Astrocyte (in vitro differentiated cells and primary cell): ENCODE measurements at regions not wholly inside any gene's neighbourhood (a gene's known extent, or its start where the extent isn't known, plus 50 kb on each side); places are given as distances from the start of the nearest gene placed in this dataset.

Experiments used
- DNase-seq: peaks from one replicate; pipeline ENCODE4 v3.0.0-alpha.2; 2010; ENCODE audit warnings: low read depth
- FAIRE-seq: peaks from 2 replicates; lab custom pipeline; 2011; peaks lifted over from hg19 to GRCh38; lab: Jason Lieb, UNC
- H2AFZ ChIP-seq: 2 replicates; pipeline ENCODE4 v1.6.0; 2012; ENCODE audit warnings: low read depth, low read length, inconsistent platforms
- H3K27ac ChIP-seq: 2 replicates; pipeline ENCODE4 v1.5.1; 2011; ENCODE audit warnings: low read depth, low read length, inconsistent platforms
- H3K27me3 ChIP-seq: 2 replicates; pipeline ENCODE4 v1.6.0; 2011; ENCODE audit warnings: low read length, inconsistent platforms; ENCODE audit not compliant: insufficient read depth
- H3K36me3 ChIP-seq: 2 replicates; pipeline ENCODE4 v1.5.1; 2011; ENCODE audit warnings: low read length, inconsistent platforms; ENCODE audit not compliant: insufficient read depth
- H3K4me1 ChIP-seq: 2 replicates; pipeline ENCODE4 v1.5.1; 2011; ENCODE audit warnings: low read length, inconsistent platforms; ENCODE audit not compliant: insufficient read depth
- H3K4me2 ChIP-seq: 2 replicates; pipeline ENCODE4 v1.6.0; 2012; ENCODE audit warnings: low read length, inconsistent platforms
- H3K4me3 ChIP-seq: 2 replicates; pipeline ENCODE4 v1.5.1; 2011; ENCODE audit warnings: low read depth, mild to moderate bottlenecking, low read length, inconsistent platforms; ENCODE audit not compliant: insufficient read depth
- H3K79me2 ChIP-seq: 2 replicates; pipeline ENCODE4 v1.6.0; 2012; ENCODE audit warnings: mild to moderate bottlenecking, low read length, inconsistent platforms; ENCODE audit not compliant: insufficient read depth
- H3K9ac ChIP-seq: 2 replicates; pipeline ENCODE4 v1.6.0; 2012; ENCODE audit warnings: mild to moderate bottlenecking, low read length, inconsistent platforms
- H3K9me3 ChIP-seq: 2 replicates; pipeline ENCODE4 v1.5.1; 2012; ENCODE audit warnings: low read depth, mild to moderate bottlenecking, low read length, inconsistent platforms; ENCODE audit not compliant: insufficient read depth
- H4K20me1 ChIP-seq: 2 replicates; pipeline ENCODE4 v1.6.0; 2012; ENCODE audit warnings: low read length, inconsistent platforms; ENCODE audit not compliant: insufficient read depth
- H3K27ac Mint-ChIP-seq: one replicate; pipeline ENCODE4 v1.8.0; 2021; ENCODE audit warnings: mild to moderate bottlenecking, mixed read lengths; ENCODE audit not compliant: unreplicated experiment
- H3K27me3 Mint-ChIP-seq: one replicate; pipeline ENCODE4 v1.8.0; 2021; ENCODE audit warnings: low read depth, mixed read lengths; ENCODE audit not compliant: unreplicated experiment
- H3K36me3 Mint-ChIP-seq: one replicate; pipeline ENCODE4 v1.8.0; 2021; ENCODE audit warnings: low read depth, mixed read lengths; ENCODE audit not compliant: unreplicated experiment
- H3K4me1 Mint-ChIP-seq: one replicate; pipeline ENCODE4 v1.8.0; 2021; ENCODE audit warnings: low read depth, mixed read lengths; ENCODE audit not compliant: unreplicated experiment
- H3K4me3 Mint-ChIP-seq: one replicate; pipeline ENCODE4 v1.8.0; 2021; ENCODE audit warnings: mild to moderate bottlenecking, moderate library complexity, mixed read lengths; ENCODE audit not compliant: unreplicated experiment
- H3K9me3 Mint-ChIP-seq: one replicate; pipeline ENCODE4 v1.8.0; 2021; ENCODE audit warnings: mild to moderate bottlenecking, mixed read lengths; ENCODE audit not compliant: unreplicated experiment
- CTCF ChIP-seq: IDR thresholded peaks from 2 replicates; pipeline ENCODE4 v1.5.1; 2011; ENCODE audit warnings: low read depth, mild to moderate bottlenecking, inconsistent platforms, low read length, moderate library complexity; ENCODE audit not compliant: insufficient read depth
- EZH2 ChIP-seq: IDR thresholded peaks from 2 replicates; pipeline ENCODE4 v1.6.1; 2012; ENCODE audit warnings: mild to moderate bottlenecking, low read length, inconsistent platforms; ENCODE audit not compliant: insufficient read depth

GRCh38 chr6:119552021-119552420, 202.5 kb upstream of the MAN1A1 start:
- H3K27ac Mint-ChIP-seq: no peak overlapping the region
- H3K27me3 Mint-ChIP-seq: no peaks in the 10 kb centered on the region
- no peak overlapping the region for H2AFZ ChIP-seq

GRCh38 chr6:119547024-119547423, 197.5 kb upstream of the MAN1A1 start:
- H3K27ac ChIP-seq: no peak overlapping the region
- H3K27me3 Mint-ChIP-seq: no peaks in the 10 kb centered on the region
- H3K36me3 ChIP-seq: no peaks in the 10 kb centered on the region
- H3K4me1 ChIP-seq: peaks cover 2% of the 10 kb centered on the region
- H3K79me2 ChIP-seq: no peaks in the 10 kb centered on the region
- no peaks in the 10 kb centered on the region for H4K20me1 ChIP-seq
- TF ChIP-seq CTCF (no peak), EZH2 (no peak)
- no peaks in the 10 kb centered on the region for H3K27me3 ChIP-seq
- H3K9ac ChIP-seq: no peak overlapping the region
- H2AFZ ChIP-seq: no peak overlapping the region
- H3K4me3 Mint-ChIP-seq: no peak overlapping the region
- FAIRE-seq: no peak
- H3K36me3 Mint-ChIP-seq: no peaks in the 10 kb centered on the region
- H3K9me3 Mint-ChIP-seq: peaks cover 2% of the 10 kb centered on the region
- H3K27ac Mint-ChIP-seq: no peak overlapping the region
- H3K9me3 ChIP-seq: no peaks in the 10 kb centered on the region
- H3K4me1 Mint-ChIP-seq: peaks cover 7% of the 10 kb centered on the region
- H3K4me3 ChIP-seq: no peak overlapping the region
- H3K4me2 ChIP-seq: no peak overlapping the region
- no peak for DNase-seq

More at GRCh38 chr6:119552021-119552420, 202.5 kb upstream of the MAN1A1 start:
- Histone ChIP-seq H3K4me1 (no peaks in the 10 kb centered on the region), H3K4me3 (no peak overlapping the region), H3K27me3 (no peaks in the 10 kb centered on the region), H3K79me2 (no peaks in the 10 kb centered on the region), H3K9me3 (no peaks in the 10 kb centered on the region), H3K9ac (no peak overlapping the region), H3K27ac (no peak overlapping the region), H3K4me2 (no peak overlapping the region), H3K36me3 (no peaks in the 10 kb centered on the region), H4K20me1 (no peaks in the 10 kb centered on the region)
- FAIRE-seq (no peak), DNase-seq (no peak)
- Mint-ChIP-seq H3K4me1 (peaks cover 10% of the 10 kb centered on the region), H3K9me3 (peaks cover 4% of the 10 kb centered on the region), H3K4me3 (no peak overlapping the region), H3K36me3 (no peaks in the 10 kb centered on the region)
- TF ChIP-seq CTCF (no peak), EZH2 (no peak)

GRCh38 chr6:119545245-119545644, 195.7 kb upstream of the MAN1A1 start:
- Histone ChIP-seq H3K36me3 (no peaks in the 10 kb centered on the region), H3K4me3 (no peak overlapping the region), H4K20me1 (no peaks in the 10 kb centered on the region), H3K4me2 (no peak overlapping the region), H2AFZ (no peak overlapping the region), H3K9me3 (no peaks in the 10 kb centered on the region), H3K9ac (no peak overlapping the region), H3K27ac (no peak overlapping the region), H3K27me3 (no peaks in the 10 kb centered on the region), H3K79me2 (no peaks in the 10 kb centered on the region), H3K4me1 (peaks cover 15% of the 10 kb centered on the region)
- H3K27ac Mint-ChIP-seq: no peak overlapping the region
- peaks cover 15% of the 10 kb centered on the region for H3K4me1 Mint-ChIP-seq
- no peaks in the 10 kb centered on the region for H3K36me3 Mint-ChIP-seq
- H3K4me3 Mint-ChIP-seq: no peak overlapping the region
- peaks cover 2% of the 10 kb centered on the region for H3K9me3 Mint-ChIP-seq
- no peak for DNase-seq
- no peak for FAIRE-seq
- no peaks in the 10 kb centered on the region for H3K27me3 Mint-ChIP-seq
- TF ChIP-seq EZH2 (no peak), CTCF (no peak)
